Right atrium auricular region (tissue), 2 donors: ENCODE measurements at regions not wholly inside any gene's neighbourhood (a gene's known extent, or its start where the extent isn't known, plus 50 kb on each side); places are given as distances from the start of the nearest gene placed in this dataset.

ENCODE experiments used
- DNase-seq: peaks from one replicate; pipeline ENCODE4 v3.0.0-alpha.2; 2019; ENCODE audit warnings: low spot score
- H3K27ac ChIP-seq, 2 donors: fragments of 200-600 bp; sonication (generic); 1 replicate in 1 of 2; 2 replicates in 1 of 2; pipeline ENCODE4 v1.5.1; 2016 to 2019
- H3K27me3 ChIP-seq, 2 donors: fragments of 200-600 bp; sonication (generic); one replicate each; pipeline versions ENCODE4 v1.5.1 to v1.6.0; 2017 to 2019
- H3K36me3 ChIP-seq: fragments of 200-600 bp; sonication (generic); one replicate; pipeline ENCODE4 v1.5.1; 2016
- H3K4me1 ChIP-seq, 2 donors: fragments of 200-600 bp; sonication (generic); one replicate each; pipeline versions ENCODE4 v1.5.1 to v1.6.0; 2017 to 2019
- H3K4me3 ChIP-seq, 2 donors: fragments of 200-600 bp; sonication (generic); 1 replicate in 1 of 2; 2 replicates in 1 of 2; pipeline ENCODE4 v1.5.1; 2017 to 2019; ENCODE audit warnings: mild to moderate bottlenecking in 1 of 2, moderate library complexity in 1 of 2
- H3K9me3 ChIP-seq, 2 donors: fragments of 200-600 bp; sonication (generic); one replicate each; pipeline ENCODE4 v1.5.1; 2019
- CTCF ChIP-seq, 2 donors: fragments of 200-600 bp; sonication (generic); IDR thresholded peaks; one replicate each; pipeline ENCODE4 v1.5.1; 2019; ENCODE audit warnings: antibody characterized with exemption in 2 of 2

DNA sequence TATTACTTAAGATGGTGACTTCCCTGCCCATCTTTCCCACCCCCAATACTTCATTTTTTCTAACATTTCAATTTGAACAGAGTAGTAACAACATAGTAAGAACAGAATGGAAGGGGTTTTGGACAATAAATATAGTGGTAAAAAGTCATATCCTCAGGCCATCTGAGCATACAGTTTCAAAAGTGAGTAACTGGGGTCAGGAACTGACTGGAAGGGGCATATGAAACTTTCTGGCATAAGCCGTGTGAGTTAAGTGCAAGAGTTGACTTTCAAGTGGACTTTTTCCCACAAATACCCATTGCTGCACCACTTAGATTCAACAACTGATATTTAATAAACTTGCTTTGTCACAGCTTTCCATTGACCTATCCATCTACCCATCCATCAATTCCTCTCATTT lies 153.5 kb upstream of the IL12A start:
- H3K27ac ChIP-seq = no peak overlapping the region
- H3K36me3 ChIP-seq = no peaks in the 10 kb centered on the region
- peaks cover 0 to 41% of the 10 kb centered on the region in 2 donors for H3K4me1 ChIP-seq
- H3K27me3 ChIP-seq = no peaks in the 10 kb centered on the region
- H3K4me3 ChIP-seq = no peak overlapping the region
- no peak for TF ChIP-seq CTCF (IDR thresholded peaks at IDR 0.05)
- H3K9me3 ChIP-seq = no peaks in the 10 kb centered on the region
- no peak for DNase-seq

DNA sequence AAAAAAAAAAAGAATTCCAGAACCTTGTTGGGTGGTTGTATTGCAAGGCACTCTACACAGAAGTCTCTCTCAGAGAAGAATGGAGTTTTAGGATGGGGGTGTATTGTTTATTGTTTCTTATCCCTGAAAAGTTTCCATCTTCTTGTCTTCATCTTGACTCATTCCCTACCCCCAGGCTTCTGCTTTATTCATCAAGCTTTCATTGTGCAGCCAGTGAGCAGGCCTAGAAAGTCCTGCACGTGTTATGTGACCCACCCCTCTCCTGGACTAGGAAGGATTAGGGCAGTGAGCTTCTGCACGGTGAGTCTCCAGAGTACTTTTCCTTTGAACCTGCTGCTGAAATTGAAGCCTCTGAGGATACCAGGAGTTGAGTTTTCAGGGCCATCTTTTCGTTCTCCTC lies 150.9 kb upstream of the IL12A start:
- H3K4me3 ChIP-seq = no peak overlapping the region
- TF ChIP-seq CTCF (IDR thresholded peaks at IDR 0.05) = no peak
- H3K27ac ChIP-seq = peak overlapping the region; percentile 66 to 81
- DNase-seq = no peak
- no peaks in the 10 kb centered on the region for H3K9me3 ChIP-seq
- peaks cover 0 to 38% of the 10 kb centered on the region in 2 donors for H3K4me1 ChIP-seq
- no peaks in the 10 kb centered on the region for H3K36me3 ChIP-seq
- no peaks in the 10 kb centered on the region for H3K27me3 ChIP-seq

- Histone ChIP-seq H3K36me3 (no peaks in the 10 kb centered on the region), H3K27me3 (no peaks in the 10 kb centered on the region), H3K4me3 (no peak overlapping the region), H3K9me3 (no peaks in the 10 kb centered on the region), H3K4me1 (peaks cover 0 to 40% of the 10 kb centered on the region in 2 donors), H3K27ac (peak overlapping the region in 1 of 2 donors; percentile 52)
- TF ChIP-seq CTCF (IDR thresholded peaks at IDR 0.05) = no peak
- DNase-seq = no peak
These were observed 149.7 kb upstream of the IL12A start for GRCh38 chr3:159838938-159839337.

- no peak for DNase-seq
These were observed 148.9 kb upstream of the IL12A start, which contains the start of gene SCHIP1 for GRCh38 chr3:159839561-159840379. Gene SCHIP1 (plus strand): TSS chr3:159839861.

GRCh38 chr3:159840703-159841299 lies 147.8 kb upstream of the IL12A start:
- Histone ChIP-seq H3K36me3 (no peaks in the 10 kb centered on the region), H3K4me1 (peaks cover 0 to 50% of the 10 kb centered on the region in 2 donors), H3K27me3 (no peaks in the 10 kb centered on the region), H3K27ac (no peak overlapping the region), H3K9me3 (no peaks in the 10 kb centered on the region), H3K4me3 (peak overlapping the region in 1 of 2 donors; percentile 21)
- no peak for DNase-seq
- no peak for TF ChIP-seq CTCF (IDR thresholded peaks at IDR 0.05)

More at GRCh38 chr3:159839561-159840379, 148.9 kb upstream of the IL12A start, which contains the start of gene SCHIP1:
- H3K27me3 ChIP-seq = no peaks in the 10 kb centered on the region
- TF ChIP-seq CTCF (IDR thresholded peaks at IDR 0.05) = no peak
- H3K4me1 ChIP-seq = peaks cover 0 to 48% of the 10 kb centered on the region in 2 donors
- H3K27ac ChIP-seq = peak within 1 kb of the TSS; percentile 52 to 62
- no peaks in the 10 kb centered on the region for H3K36me3 ChIP-seq
- no peaks in the 10 kb centered on the region for H3K9me3 ChIP-seq
- H3K4me3 ChIP-seq = peak within 1 kb of the TSS; percentile 21 to 52
